Stomach smooth muscle (tissue), 2 donors: ENCODE measurements at regions not wholly inside any gene's neighbourhood (a gene's known extent, or its start where the extent isn't known, plus 50 kb on each side); places are given as distances from the start of the nearest gene placed in this dataset.

ENCODE experiments used
- H3K27ac ChIP-seq: one replicate; pipeline ENCODE4 v1.7.0; 2013; ENCODE audit warnings: mild to moderate bottlenecking, low read length, inconsistent platforms
- H3K27me3 ChIP-seq, 2 donors: one replicate each; pipeline ENCODE4 v1.7.0; 2013; ENCODE audit warnings: low read length in 2 of 2; ENCODE audit not compliant: insufficient read depth in 2 of 2, control insufficient read depth in 1 of 2
- H3K36me3 ChIP-seq, 2 donors: one replicate each; pipeline ENCODE4 v1.7.0; 2013; ENCODE audit warnings: low read length in 2 of 2; ENCODE audit not compliant: control insufficient read depth in 2 of 2, insufficient read depth in 2 of 2
- H3K4me1 ChIP-seq: one replicate; pipeline ENCODE4 v1.7.0; 2013; ENCODE audit warnings: low read length; ENCODE audit not compliant: control insufficient read depth, insufficient read depth
- H3K4me3 ChIP-seq, 2 donors: one replicate each; pipeline ENCODE4 v1.7.0; 2013; ENCODE audit warnings: low read length in 2 of 2
- H3K9ac ChIP-seq, 2 donors: one replicate each; pipeline ENCODE4 v1.7.0; 2013; ENCODE audit warnings: low read length in 2 of 2, mild to moderate bottlenecking in 1 of 2
- H3K9me3 ChIP-seq, 2 donors: one replicate each; pipeline ENCODE4 v1.7.0; 2013; ENCODE audit warnings: low read length in 2 of 2; ENCODE audit not compliant: control insufficient read depth in 2 of 2
- donor health status: healthy.
- donor health status: Pancreatic carcinoma.

- no peaks in the 10 kb centered on the region for H3K27me3 ChIP-seq
- no peak overlapping the region for H3K4me3 ChIP-seq
- H3K4me1 ChIP-seq = peaks cover 6% of the 10 kb centered on the region
- no peaks in the 10 kb centered on the region for H3K9me3 ChIP-seq
- H3K9ac ChIP-seq = no peak overlapping the region
- H3K36me3 ChIP-seq = no peaks in the 10 kb centered on the region
- no peak overlapping the region for H3K27ac ChIP-seq
Measured at GRCh38 chr3:186432944-186433732, 71.1 kb upstream of the DGKG start.

DNA sequence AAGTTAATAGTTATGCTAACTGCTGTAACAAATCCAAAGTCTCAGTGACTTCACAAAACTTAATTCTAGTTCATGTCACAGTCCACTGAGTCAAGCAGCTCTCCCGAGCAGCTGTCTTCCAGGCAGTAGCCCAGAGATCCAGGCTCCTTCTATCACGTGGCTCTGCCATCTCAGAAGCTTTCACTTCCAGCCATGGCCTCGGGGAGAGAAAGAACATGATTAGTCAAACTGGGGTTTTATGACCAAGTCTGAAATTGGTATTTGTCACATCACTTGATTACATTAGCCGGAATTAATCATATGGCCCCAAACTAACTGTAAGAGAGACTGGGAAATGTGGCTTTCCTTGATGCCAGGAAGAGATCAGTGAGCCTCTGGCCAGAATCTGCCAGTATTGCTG lies 70.2 kb upstream of the DGKG start:
- Histone ChIP-seq H3K9me3 (no peaks in the 10 kb centered on the region), H3K4me3 (no peak overlapping the region), H3K4me1 (peaks cover 15% of the 10 kb centered on the region), H3K9ac (no peak overlapping the region), H3K27me3 (no peaks in the 10 kb centered on the region), H3K27ac (no peak overlapping the region), H3K36me3 (no peaks in the 10 kb centered on the region)

- H3K27ac ChIP-seq = peak overlapping the region; percentile 66
- H3K27me3 ChIP-seq = no peaks in the 10 kb centered on the region
- H3K9ac ChIP-seq = peak overlapping the region in 1 of 2 donors; percentile 30
Measured at GRCh38 chr3:186427627-186428281, 65.7 kb upstream of the DGKG start.

GRCh38 chr3:186425788-186426730 lies 64.0 kb upstream of the DGKG start:
- Histone ChIP-seq H3K27ac (peak overlapping the region; percentile 66), H3K4me1 (peaks cover 48% of the 10 kb centered on the region), H3K9ac (no peak overlapping the region), H3K36me3 (no peaks in the 10 kb centered on the region), H3K27me3 (no peaks in the 10 kb centered on the region), H3K9me3 (no peaks in the 10 kb centered on the region), H3K4me3 (no peak overlapping the region)

More at GRCh38 chr3:186427627-186428281, 65.7 kb upstream of the DGKG start:
- Histone ChIP-seq H3K36me3 (no peaks in the 10 kb centered on the region), H3K9me3 (no peaks in the 10 kb centered on the region), H3K4me1 (peaks cover 49% of the 10 kb centered on the region), H3K4me3 (peak overlapping the region in 1 of 2 donors; percentile 0)

DNA sequence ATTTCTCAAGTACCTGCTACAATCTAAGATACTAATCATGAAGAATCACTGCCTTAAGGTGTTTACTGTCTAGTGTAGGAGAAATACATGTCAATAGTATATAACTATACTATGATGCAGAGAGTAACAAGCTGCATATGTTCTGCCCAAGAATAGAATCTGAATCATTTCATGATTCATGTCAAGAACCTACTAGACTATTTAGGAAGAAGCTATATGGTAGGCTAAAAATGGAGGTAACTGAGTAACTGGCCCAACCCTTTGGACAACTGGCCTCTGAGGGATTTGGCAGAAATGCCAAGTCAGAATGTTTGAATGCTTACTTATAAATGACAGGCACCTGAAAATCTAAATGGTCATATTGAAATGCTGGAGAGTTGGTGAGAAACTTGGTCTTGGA lies 59.9 kb upstream of the DGKG start:
- Histone ChIP-seq H3K9me3 (no peaks in the 10 kb centered on the region), H3K27ac (no peak overlapping the region), H3K36me3 (no peaks in the 10 kb centered on the region), H3K9ac (no peak overlapping the region), H3K4me3 (no peak overlapping the region), H3K4me1 (peaks cover 35% of the 10 kb centered on the region), H3K27me3 (no peaks in the 10 kb centered on the region)

GRCh38 chr3:186418671-186419145 lies 56.7 kb upstream of the DGKG start:
- H3K4me3 ChIP-seq = no peak overlapping the region
- H3K9me3 ChIP-seq = no peaks in the 10 kb centered on the region
- H3K4me1 ChIP-seq = peaks cover 17% of the 10 kb centered on the region
- H3K27ac ChIP-seq = no peak overlapping the region
- H3K27me3 ChIP-seq = no peaks in the 10 kb centered on the region
- no peak overlapping the region for H3K9ac ChIP-seq
- no peaks in the 10 kb centered on the region for H3K36me3 ChIP-seq

- Histone ChIP-seq H3K4me1 (peaks cover 21% of the 10 kb centered on the region), H3K9me3 (no peaks in the 10 kb centered on the region), H3K36me3 (no peaks in the 10 kb centered on the region), H3K27ac (no peak overlapping the region), H3K9ac (no peak overlapping the region), H3K4me3 (no peak overlapping the region), H3K27me3 (no peaks in the 10 kb centered on the region)
Measured at GRCh38 chr3:186417791-186418190, 55.8 kb upstream of the DGKG start.

DNA sequence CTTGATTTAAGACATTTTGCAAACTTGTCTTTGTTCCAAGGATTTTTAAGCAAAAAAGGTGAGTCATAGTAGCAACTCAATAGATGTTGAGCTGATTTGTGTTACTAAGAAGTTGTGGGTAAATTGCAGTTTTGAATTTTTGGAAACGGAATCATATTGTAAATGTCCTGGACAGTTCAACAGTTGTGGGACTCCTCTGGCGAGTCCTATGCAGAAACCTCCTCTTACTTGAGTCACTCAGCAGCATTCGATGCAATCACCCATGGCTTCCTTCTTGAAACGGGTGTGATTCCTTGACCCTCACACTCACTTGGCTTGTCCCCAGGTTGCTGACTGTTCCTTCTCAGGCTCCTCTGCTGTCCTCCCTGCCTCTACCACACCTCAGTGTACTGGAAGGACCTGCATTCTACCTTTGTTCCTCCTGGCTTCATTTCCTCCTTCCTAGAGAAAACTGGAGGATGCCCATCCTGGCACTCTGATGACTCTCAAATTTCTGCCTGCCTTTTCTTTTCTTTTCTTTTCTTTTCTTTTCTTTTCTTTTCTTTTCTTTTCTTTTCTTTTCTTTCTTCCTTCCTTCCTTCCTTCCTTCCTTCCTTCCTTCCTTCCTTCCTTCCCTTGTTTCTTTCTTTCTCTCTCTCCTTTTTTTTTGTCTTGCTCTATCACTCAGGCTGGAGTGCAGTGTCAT lies 52.8 kb upstream of the DGKG start:
- no peak overlapping the region for H3K4me3 ChIP-seq
- no peak overlapping the region for H3K9ac ChIP-seq
- H3K36me3 ChIP-seq = no peaks in the 10 kb centered on the region
- peaks cover 26% of the 10 kb centered on the region for H3K4me1 ChIP-seq
- H3K27me3 ChIP-seq = no peaks in the 10 kb centered on the region
- no peaks in the 10 kb centered on the region for H3K9me3 ChIP-seq
- peak overlapping the region; percentile 53 for H3K27ac ChIP-seq

- no peaks in the 10 kb centered on the region for H3K36me3 ChIP-seq
- H3K27ac ChIP-seq = peak overlapping the region; percentile 90
- H3K4me3 ChIP-seq = peak overlapping the region; percentile 73
- no peaks in the 10 kb centered on the region for H3K27me3 ChIP-seq
- H3K9ac ChIP-seq = peak overlapping the region; percentile 76 to 78
- H3K4me1 ChIP-seq = peaks cover 29% of the 10 kb centered on the region
- no peaks in the 10 kb centered on the region for H3K9me3 ChIP-seq
Measured at GRCh38 chr3:186413615-186414415, 51.8 kb upstream of the DGKG start.
